ENCODE measurements at regions not wholly inside any gene's neighbourhood (a gene's known extent, or its start where the extent isn't known, plus 50 kb on each side); places are given as distances from the start of the nearest gene placed in this dataset.

- H3K4me3 ChIP-seq (ENCODE audit: low read depth, low read length) = no peak overlapping the region
- peak; percentile 70 for DNase-seq (ENCODE audit: low read depth)
- no peak for TF ChIP-seq CTCF (IDR thresholded peaks at IDR 0.05; ENCODE audit: insufficient read depth, low read depth, low read length)
Measured at GRCh38 chr18:1014509-1014908, 109.8 kb downstream of the ADCYAP1 start.

GRCh38 chr18:1014951-1015624 is 110.4 kb downstream of the ADCYAP1 start:
- peak; percentile 18 for DNase-seq (ENCODE audit: low read depth)
- TF ChIP-seq CTCF (IDR thresholded peaks at IDR 0.05; ENCODE audit: insufficient read depth, low read depth, low read length) = no peak
- no peak overlapping the region for H3K4me3 ChIP-seq (ENCODE audit: low read depth, low read length)

- no peak for TF ChIP-seq CTCF (IDR thresholded peaks at IDR 0.05; ENCODE audit: insufficient read depth, low read depth, low read length)
- DNase-seq (ENCODE audit: low read depth) = no peak
- no peak overlapping the region for H3K4me3 ChIP-seq (ENCODE audit: low read depth, low read length)
Measured at GRCh38 chr18:1015777-1016176, 111.1 kb downstream of the ADCYAP1 start.

DNA sequence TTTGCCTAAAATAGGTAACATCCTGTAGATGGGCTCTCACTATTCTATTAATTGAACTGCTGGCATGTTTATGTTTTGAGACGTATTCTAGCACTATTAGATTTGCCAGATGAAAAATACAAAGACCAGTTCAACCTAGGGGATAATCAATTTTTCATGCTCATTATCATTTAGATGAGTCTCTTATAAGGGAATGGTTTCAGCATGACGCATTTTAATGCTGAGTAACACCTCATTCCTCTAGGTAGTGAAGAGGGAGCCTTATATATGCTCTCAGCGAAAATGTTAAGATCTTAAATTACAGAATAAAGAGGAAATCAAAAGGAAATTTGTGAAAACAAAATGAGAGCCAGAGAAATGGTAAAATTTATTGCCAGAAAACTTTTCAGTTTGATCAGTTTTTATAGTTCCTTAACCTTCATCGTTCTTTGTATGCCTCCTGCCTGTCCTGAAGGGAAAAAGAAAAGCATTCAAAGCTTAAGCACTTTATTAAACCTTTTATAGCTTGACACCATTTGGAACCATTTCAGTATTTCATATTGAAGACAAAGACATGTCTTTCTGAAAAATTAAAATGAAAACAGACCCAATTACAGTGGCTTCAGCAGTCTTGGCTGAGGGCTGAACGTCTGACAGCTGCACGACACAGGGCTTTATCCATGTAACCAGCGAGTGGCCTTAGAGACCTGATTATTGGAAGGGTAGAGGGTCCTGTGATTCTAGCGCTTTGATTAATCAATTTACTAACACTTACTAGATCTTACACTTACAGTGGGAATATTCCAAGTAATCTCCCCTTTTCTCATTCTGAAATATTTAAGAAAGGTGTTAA is 112.8 kb downstream of the ADCYAP1 start:
- TF ChIP-seq CTCF (IDR thresholded peaks at IDR 0.05; ENCODE audit: insufficient read depth, low read depth, low read length) = no peak
- H3K4me3 ChIP-seq (ENCODE audit: low read depth, low read length) = no peak overlapping the region
- no peak for DNase-seq (ENCODE audit: low read depth)

DNA sequence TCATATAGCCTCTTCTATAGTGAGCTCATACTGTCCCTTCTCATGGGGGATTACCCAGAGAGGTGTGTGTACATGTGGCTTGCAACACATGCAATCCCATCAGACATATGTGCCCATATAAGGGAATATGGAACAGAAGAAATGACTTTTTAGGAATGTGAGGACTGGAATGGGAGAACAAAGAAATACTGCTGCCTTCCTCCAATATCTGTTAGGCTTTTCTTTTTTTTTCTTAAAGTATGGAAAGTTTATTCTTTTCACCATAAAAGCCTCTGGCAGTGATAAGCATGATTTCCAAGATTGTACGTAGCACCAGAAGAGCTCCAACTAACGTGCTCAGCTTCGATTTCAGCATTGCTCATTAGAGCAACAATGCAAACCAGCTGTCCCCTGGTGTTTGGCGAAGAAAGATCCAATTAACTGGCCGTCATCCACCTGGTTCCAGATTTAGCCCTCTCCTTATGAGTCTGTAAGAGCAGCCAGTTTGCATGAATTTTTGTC is 113.6 kb downstream of the ADCYAP1 start:
- H3K4me3 ChIP-seq (ENCODE audit: low read depth, low read length) = no peak overlapping the region
- DNase-seq (ENCODE audit: low read depth) = no peak
- TF ChIP-seq CTCF (IDR thresholded peaks at IDR 0.05; ENCODE audit: insufficient read depth, low read depth, low read length) = no peak

DNA sequence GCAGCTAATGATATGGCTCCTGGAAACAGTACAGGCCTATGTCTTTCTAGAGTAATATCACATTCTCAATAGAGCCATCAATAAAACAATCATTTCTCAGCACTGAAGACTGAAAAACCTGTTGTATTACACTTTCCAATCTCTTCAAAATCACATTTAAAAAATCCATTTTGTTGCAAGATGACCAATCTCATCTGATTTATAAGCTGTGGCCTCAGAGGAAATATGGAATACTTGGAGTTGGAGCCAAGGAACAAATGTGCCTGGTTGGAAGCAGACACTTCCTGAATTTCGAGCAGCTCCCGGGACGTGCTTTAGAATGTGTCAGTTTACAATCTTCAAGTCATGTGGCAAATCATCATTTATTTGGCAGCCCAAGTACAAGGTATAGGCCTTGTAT is 114.5 kb downstream of the ADCYAP1 start:
- no peak for TF ChIP-seq CTCF (IDR thresholded peaks at IDR 0.05; ENCODE audit: insufficient read depth, low read depth, low read length)
- no peak for DNase-seq (ENCODE audit: low read depth)

More for the DNA sequence above, 114.5 kb downstream of the ADCYAP1 start:
- H3K4me3 ChIP-seq (ENCODE audit: low read depth, low read length) = no peak overlapping the region

Data from fibroblast of villous mesenchyme (primary cell).